ENCODE measurements at regions not wholly inside any gene's neighbourhood (a gene's known extent, or its start where the extent isn't known, plus 50 kb on each side); places are given as distances from the start of the nearest gene placed in this dataset.

GRCh38 chr9:99401680-99402504 lies 179.8 kb downstream of the SEC61B start:
- no peak for DNase-seq

- no peak for DNase-seq
Measured at GRCh38 chr9:99403371-99403770, 181.3 kb downstream of the SEC61B start.

GRCh38 chr9:99405359-99405758 lies 183.3 kb downstream of the SEC61B start:
- no peak for DNase-seq

DNA sequence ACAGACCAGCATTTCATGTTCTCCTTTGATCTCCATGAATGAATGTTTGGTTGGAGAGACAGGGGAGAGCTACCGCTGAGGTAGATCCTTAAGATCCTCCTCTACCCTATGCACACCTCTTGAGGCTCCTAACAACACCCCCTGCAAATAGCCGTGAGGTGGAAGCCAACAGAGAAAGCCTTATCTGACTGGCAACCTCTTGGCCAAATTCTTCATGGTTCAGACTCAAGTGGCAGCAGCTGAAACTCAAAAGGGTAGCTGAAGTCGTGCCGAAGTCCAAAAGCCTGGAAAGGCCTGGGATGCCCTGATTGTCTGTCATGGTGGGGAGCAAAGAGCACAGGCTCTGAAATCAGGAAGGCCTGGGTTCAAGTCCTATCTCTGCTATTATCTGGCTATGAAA lies 184.9 kb downstream of the SEC61B start:
- DNase-seq = no peak

DNA sequence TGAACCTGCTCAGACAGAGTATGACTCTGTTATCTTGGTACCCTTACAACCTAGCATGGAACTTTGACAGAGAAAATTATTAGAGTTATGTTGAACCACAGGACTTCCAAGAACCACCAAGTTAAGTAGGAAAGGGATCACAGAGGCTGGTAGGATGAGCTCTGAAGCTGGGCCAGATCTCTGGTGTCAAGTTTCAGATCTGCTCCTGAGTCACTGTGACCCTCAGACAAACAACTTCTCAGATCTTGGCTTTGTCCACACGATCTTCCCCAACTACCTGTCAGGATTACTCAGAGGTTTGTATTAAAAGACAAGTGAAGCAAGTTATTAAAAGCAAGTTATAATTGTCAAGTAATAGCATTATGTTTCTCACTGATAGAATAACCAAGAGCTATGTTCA lies 189.0 kb downstream of the SEC61B start:
- DNase-seq = no peak

DNA sequence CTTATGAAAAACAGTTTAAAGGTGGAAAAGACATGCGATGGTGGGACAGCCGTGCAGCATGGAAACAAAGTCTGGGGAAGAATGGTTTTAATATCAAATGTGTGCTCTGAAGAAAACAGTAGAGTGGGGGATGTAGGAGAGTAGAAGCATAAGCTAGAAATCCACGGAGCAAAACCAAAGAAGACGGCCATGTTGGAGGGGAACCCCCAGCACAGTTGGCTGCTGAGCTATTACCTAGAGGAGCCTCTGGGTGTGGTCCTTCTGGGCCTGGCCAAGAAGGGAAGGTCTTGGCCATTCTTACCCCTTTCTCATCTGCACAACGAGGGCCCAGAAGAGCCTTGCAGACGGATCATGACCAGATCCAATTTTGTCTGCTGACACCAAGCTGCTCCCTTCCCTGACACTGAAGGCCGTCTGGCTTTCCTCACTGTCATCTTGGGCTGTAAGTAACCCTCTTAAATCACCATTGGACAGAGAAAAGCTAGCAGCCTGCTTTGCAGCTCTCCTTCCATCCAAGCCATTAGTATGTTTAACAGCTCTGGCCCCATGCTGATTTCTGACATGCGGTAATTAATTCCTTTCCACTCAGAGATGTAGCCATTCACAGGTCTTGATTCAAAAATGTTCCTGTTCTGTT lies 189.5 kb downstream of the SEC61B start:
- no peak for DNase-seq

DNA sequence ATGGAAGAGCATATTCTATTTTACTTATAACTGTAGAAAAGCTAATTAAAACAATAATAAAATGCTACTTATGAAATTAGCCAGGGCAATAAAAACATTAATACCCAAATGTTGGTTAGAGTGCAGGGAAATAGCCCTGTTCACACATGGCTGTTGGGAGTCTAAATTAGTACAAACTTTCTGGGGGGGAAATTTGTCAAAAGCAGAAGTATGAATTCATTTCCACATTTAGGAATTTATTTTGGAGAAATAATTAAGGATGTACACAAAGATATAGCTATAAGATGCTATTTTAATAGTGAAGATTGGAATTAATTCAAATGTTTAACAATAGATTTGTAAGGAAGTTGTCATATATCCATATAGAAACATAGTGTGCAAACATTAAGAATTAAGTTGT lies 190.5 kb downstream of the SEC61B start:
- no peak for DNase-seq

GRCh38 chr9:99414321-99414720 lies 192.2 kb downstream of the SEC61B start:
- no peak for DNase-seq

DNA sequence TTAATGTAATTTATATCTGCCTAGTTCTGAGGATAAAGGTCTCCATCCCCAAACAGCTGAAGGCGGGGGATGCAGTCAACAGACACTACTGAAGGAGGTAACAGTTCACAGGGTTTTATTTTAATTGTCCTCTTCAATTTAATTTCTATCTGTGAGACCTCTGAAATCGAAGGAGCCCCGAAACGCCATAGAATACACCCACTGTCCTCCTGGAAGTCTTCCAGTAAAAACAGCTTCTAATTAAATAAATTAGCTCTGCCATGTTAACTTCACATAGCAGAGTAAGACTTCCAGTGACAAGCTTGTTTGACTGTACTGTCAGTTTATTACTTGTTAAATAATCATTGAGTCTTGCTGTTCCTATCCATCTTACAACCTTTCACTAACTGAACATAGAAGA lies 193.5 kb downstream of the SEC61B start:
- no peak for DNase-seq

- no peak for DNase-seq
Measured at GRCh38 chr9:99416007-99416406, 193.9 kb downstream of the SEC61B start.

DNA sequence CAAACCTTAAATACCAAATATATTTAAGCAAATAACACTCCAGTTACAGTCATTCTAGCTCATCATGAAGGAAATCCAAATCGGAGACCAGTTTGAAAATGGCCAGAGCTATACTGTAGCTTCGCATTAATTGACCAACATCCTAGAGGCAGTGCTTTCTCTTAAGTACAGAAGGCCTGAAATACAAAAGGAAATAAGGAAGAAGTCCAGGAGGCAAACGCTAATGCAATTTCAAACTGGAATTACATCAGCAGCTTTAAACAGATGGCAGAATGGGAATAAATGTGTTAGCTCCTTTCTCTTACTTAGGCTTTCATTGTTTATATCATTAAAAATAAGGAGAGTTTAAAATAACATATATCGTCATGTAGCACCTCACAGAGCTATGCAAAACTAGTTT lies 197.0 kb downstream of the SEC61B start:
- no peak for DNase-seq

GRCh38 chr9:99421369-99421768 lies 199.3 kb downstream of the SEC61B start:
- DNase-seq = no peak

DNA sequence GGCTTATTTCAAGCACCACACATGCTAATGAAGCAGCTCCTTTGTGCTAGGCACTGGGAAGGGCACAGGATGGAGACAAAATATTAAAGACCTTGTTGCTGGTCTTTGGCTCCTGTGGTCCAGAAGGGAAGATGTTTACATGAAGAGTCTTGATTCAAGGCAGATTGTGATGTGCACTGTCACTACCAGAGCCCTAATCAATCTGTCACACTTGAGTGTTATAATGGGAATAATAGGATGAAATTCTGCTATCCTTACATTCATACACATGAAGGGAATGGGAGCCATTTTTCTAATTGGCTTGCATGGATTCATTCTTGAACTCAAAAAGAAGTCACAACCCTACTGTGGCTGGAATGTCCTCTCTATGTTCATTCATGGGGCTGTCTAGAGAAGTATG lies 203.0 kb downstream of the SEC61B start:
- DNase-seq = no peak

DNA sequence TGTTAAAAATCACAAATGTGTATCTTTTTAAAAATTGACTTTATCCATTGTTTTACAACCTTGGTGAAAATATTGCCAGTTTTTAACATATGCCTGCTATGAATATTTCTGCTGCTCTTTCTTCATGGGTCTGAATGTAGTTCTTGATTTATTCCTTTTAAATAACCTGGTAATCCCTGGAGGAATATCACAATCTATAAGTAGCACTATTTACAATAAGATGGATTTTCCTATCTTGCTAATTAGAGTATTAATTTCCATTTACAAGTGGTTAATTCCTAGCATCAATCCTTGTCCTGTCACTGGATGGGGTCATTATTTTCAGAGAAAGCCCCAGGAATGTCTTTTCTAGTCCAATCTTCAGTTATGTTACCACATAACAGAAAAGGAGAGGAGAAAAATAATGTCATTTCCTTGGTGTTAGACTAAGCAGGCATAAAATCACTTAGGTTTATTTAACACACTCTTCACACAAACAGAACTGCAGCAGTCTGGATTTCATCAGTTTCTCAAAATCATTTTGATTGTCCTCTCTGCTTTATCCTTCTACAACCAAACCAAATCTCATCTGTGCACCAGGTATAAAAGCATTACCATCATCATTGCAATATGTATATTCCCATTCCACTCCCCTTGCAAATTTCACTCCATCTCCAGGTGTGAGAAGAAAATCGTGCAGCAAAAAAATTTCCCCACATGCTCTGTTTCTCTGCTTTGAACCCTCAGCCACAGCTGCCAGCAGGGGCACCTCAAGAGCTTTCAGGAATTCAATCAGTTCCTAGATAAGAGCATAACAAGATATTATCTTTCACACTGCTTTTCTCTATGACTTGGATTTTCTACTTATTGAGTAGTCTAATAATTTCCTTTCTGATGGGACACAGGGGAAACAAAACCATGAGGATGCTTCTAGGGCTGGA lies 204.1 kb downstream of the SEC61B start:
- no peak for DNase-seq

DNA sequence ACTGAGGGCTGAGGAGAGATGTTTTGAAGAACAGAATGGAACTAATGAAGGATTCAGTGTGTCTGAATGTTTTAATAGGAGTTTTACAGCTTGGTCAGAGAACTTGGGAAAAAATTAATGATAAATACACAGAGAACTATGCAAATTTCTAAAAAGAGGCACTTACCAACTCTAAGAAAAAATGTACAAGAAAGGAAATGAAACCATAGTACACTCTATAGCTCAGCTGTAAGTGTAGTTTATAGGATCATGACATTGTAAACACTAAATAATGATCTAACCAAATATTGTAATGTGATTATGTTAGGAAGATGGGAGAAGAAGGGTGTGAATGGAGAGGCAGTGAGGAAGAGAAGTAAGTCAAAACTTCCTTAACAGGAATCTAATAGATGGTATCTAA lies 205.2 kb downstream of the SEC61B start:
- no peak for DNase-seq

- no peak for DNase-seq
Measured at GRCh38 chr9:99430301-99430700, 208.2 kb downstream of the SEC61B start.

- no peak for DNase-seq
Measured at GRCh38 chr9:99431103-99431502, 209.0 kb downstream of the SEC61B start.

- DNase-seq = no peak
Measured at GRCh38 chr9:99432075-99432474, 210.0 kb downstream of the SEC61B start.

- DNase-seq = no peak
Measured at GRCh38 chr9:99433095-99433494, 211.0 kb downstream of the SEC61B start.

GRCh38 chr9:99433555-99433954 lies 211.5 kb downstream of the SEC61B start:
- peak; percentile 24 for DNase-seq

DNA sequence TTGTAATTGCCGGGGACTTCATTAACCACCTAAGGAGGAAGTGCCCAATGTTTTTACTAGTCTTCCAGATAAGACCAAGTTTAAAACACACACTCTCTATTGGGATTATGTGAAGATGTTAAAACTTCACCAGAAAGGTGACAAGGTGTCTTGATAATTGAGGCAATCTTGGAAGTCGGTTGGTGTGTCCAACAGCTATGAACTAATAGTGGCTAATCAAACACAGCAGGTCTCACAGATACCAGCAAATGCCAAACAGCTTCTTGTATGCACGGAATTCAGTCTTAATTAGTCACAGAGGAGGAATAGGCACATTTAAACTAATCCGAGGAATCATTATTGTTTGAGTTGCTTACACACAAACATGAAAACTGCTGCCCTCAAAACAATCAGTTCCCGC lies 214.5 kb downstream of the SEC61B start:
- no peak for DNase-seq

DNA sequence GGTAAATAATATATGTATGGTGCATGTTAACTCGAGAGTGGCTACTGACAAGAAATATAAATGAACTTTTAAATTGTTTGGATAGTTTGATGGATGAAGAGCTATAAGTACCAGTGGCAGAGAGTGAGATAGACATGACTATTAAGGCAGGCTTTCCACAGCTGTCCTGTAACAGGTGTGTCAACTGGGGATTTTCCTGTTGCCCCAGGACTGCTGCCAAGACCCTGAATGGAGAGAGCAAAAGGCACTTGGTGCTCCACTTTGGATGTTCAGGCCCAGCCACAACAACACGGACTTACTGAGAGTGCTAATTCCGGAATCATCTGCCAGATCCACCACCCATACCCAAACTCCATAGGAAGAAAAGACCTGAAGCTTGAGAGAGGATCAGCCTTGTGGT lies 215.1 kb downstream of the SEC61B start:
- DNase-seq = no peak

DNA sequence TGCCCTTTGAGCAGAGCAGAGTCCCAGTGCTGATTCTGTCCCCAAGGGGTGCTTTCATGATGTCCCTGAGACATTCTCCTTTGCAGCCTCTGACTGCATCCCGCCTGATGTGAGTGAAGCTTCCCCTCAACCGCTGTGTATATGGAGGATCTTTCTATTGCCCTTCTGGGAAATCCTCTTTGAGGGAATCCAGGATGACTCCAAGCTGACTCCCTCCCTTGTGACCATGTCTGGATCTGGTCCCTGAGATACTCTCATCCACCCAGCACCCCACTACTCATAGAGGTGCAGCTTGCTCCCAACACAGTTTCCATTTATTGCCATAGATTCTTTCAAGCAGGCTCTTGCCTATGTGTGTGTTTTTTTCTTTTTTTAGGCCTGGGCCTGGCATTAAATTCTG lies 216.5 kb downstream of the SEC61B start:
- no peak for DNase-seq

DNA sequence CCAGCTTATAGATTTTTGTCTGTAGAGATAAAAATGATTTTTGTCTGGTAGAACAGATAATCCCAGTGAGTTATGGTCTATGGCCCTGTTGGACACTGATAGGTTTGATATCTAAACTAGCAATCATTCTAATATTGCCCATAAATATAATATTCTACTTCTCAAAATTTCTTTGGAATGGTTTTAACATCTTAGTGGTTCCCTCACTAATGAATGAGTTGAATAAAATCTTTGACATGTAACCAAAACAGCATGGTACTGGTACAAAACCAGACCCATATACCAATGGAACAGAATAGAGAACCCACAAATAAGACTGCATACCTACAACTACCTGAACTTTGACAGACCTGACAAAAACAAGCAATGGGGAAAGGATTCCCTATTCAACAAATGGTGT lies 219.7 kb downstream of the SEC61B start:
- no peak for DNase-seq
